Omental fat pad (tissue), 3 donors: ENCODE measurements at regions not wholly inside any gene's neighbourhood (a gene's known extent, or its start where the extent isn't known, plus 50 kb on each side); places are given as distances from the start of the nearest gene placed in this dataset.

Source experiments
- ATAC-seq: fragments of 150-250 bp; one replicate; pipeline ENCODE4 v1.9.1; 2016; ENCODE audit warnings: mild to moderate bottlenecking, moderate library complexity; ENCODE audit not compliant: low FRiP score
- DNase-seq: peaks from one replicate; pipeline ENCODE4 v3.0.0-alpha.2; 2019; ENCODE audit warnings: low spot score
- CTCF ChIP-seq, 3 donors: fragments of 450-650 bp; IDR thresholded peaks; one replicate each; pipeline ENCODE4 v1.5.1; 2016 to 2017; ENCODE audit warnings: antibody characterized with exemption in 3 of 3, mild to moderate bottlenecking in 3 of 3, moderate library complexity in 2 of 3

GRCh38 chr14:53539489-53540126 lies 386.5 kb upstream of the DDHD1 start:
- ATAC-seq = peak; percentile 77
- DNase-seq = peak; percentile 66
- peak in 2 of 3 donors; percentile 29 to 82 for TF ChIP-seq CTCF (IDR thresholded peaks at IDR 0.05)

GRCh38 chr14:53538316-53538881 lies 385.3 kb upstream of the DDHD1 start:
- DNase-seq (no peak), ATAC-seq (no peak)
- no peak for TF ChIP-seq CTCF (IDR thresholded peaks at IDR 0.05)

GRCh38 chr14:53537422-53538315 lies 384.5 kb upstream of the DDHD1 start:
- DNase-seq = no peak
- TF ChIP-seq CTCF (IDR thresholded peaks at IDR 0.05) = no peak
- ATAC-seq = no peak

GRCh38 chr14:53536446-53536845 lies 383.3 kb upstream of the DDHD1 start:
- no peak for TF ChIP-seq CTCF (IDR thresholded peaks at IDR 0.05)
- no peak for DNase-seq
- no peak for ATAC-seq

GRCh38 chr14:53534841-53535240 lies 381.7 kb upstream of the DDHD1 start:
- DNase-seq (no peak), ATAC-seq (no peak)
- TF ChIP-seq CTCF (IDR thresholded peaks at IDR 0.05) = no peak

- ATAC-seq (no peak), DNase-seq (no peak)
- no peak for TF ChIP-seq CTCF (IDR thresholded peaks at IDR 0.05)
These were observed 380.4 kb upstream of the DDHD1 start for GRCh38 chr14:53533384-53533970.
